ENCODE measurements at regions not wholly inside any gene's neighbourhood (a gene's known extent, or its start where the extent isn't known, plus 50 kb on each side); places are given as distances from the start of the nearest gene placed in this dataset.
"Not testable (repeated sequence)": the region's sequence is repeated elsewhere in the genome, so short reads cannot be mapped to it uniquely, and the experiment has no call there.

GRCh38 chr5:83404182-83404716 is 67.3 kb upstream of the VCAN start:
- H3K9me3 ChIP-seq, result no peaks in the 10 kb centered on the region
- no peak for ATAC-seq (ENCODE audit: low FRiP score in 2 of 2)
- TF ChIP-seq EP300 (IDR thresholded peaks at IDR 0.05) (no peak), POLR2AphosphoS5 (IDR thresholded peaks at IDR 0.05) (no peak), CTCF (IDR thresholded peaks at IDR 0.05) (no peak), POLR2A (IDR thresholded peaks at IDR 0.05) (no peak)
- no peaks in the 10 kb centered on the region for H3K27me3 ChIP-seq
- WGBS, 2 donors, result 79% methylated on average over 3 of the region's 3 CpGs
- no peak overlapping the region for H3K4me3 ChIP-seq
- no peaks in the 10 kb centered on the region for H3K36me3 ChIP-seq
- DNase-seq, result no peak
- H3K4me1 ChIP-seq, result no peaks in the 10 kb centered on the region
- H3K27ac ChIP-seq, result no peak overlapping the region

GRCh38 chr5:83405662-83406061 is 65.9 kb upstream of the VCAN start:
- Histone ChIP-seq H3K4me1 (no peaks in the 10 kb centered on the region), H3K4me3 (no peak overlapping the region), H3K36me3 (no peaks in the 10 kb centered on the region), H3K9me3 (no peaks in the 10 kb centered on the region), H3K27ac (no peak overlapping the region), H3K27me3 (no peaks in the 10 kb centered on the region)
- no peak for ATAC-seq (ENCODE audit: low FRiP score in 2 of 2)
- no peak for DNase-seq
- 83 to 84% methylated on average over 3 of the region's 3 CpGs for WGBS, 2 donors
- TF ChIP-seq POLR2AphosphoS5 (IDR thresholded peaks at IDR 0.05) (no peak), EP300 (IDR thresholded peaks at IDR 0.05) (no peak), CTCF (IDR thresholded peaks at IDR 0.05) (no peak), POLR2A (IDR thresholded peaks at IDR 0.05) (no peak)

- TF ChIP-seq POLR2A (IDR thresholded peaks at IDR 0.05) (no peak), EP300 (IDR thresholded peaks at IDR 0.05) (no peak), CTCF (IDR thresholded peaks at IDR 0.05) (no peak), POLR2AphosphoS5 (IDR thresholded peaks at IDR 0.05) (no peak)
- Histone ChIP-seq H3K9me3 (no peaks in the 10 kb centered on the region), H3K27me3 (no peaks in the 10 kb centered on the region), H3K4me3 (no peak overlapping the region), H3K36me3 (no peaks in the 10 kb centered on the region), H3K4me1 (no peaks in the 10 kb centered on the region), H3K27ac (no peak overlapping the region)
- no peak for DNase-seq
- ATAC-seq (ENCODE audit: low FRiP score in 2 of 2), result no peak
These were observed 64.6 kb upstream of the VCAN start for GRCh38 chr5:83406906-83407305.

- Histone ChIP-seq H3K4me3 (no peak overlapping the region), H3K4me1 (no peaks in the 10 kb centered on the region), H3K36me3 (no peaks in the 10 kb centered on the region), H3K27me3 (no peaks in the 10 kb centered on the region), H3K9me3 (no peaks in the 10 kb centered on the region), H3K27ac (no peak overlapping the region)
- no peak for ATAC-seq (ENCODE audit: low FRiP score in 2 of 2)
- DNase-seq, result no peak
- TF ChIP-seq POLR2A (IDR thresholded peaks at IDR 0.05), result no peak
- no peak for TF ChIP-seq POLR2AphosphoS5 (IDR thresholded peaks at IDR 0.05)
- no peak for TF ChIP-seq CTCF (IDR thresholded peaks at IDR 0.05)
- no peak for TF ChIP-seq EP300 (IDR thresholded peaks at IDR 0.05)
These were observed 63.6 kb upstream of the VCAN start for GRCh38 chr5:83407931-83408330.

- TF ChIP-seq POLR2AphosphoS5 (IDR thresholded peaks at IDR 0.05), result no peak
- TF ChIP-seq EP300 (IDR thresholded peaks at IDR 0.05), result no peak
- TF ChIP-seq POLR2A (IDR thresholded peaks at IDR 0.05), result no peak
- TF ChIP-seq CTCF (IDR thresholded peaks at IDR 0.05), result no peak
- Histone ChIP-seq H3K4me1 (no peaks in the 10 kb centered on the region), H3K9me3 (no peaks in the 10 kb centered on the region), H3K27me3 (no peaks in the 10 kb centered on the region), H3K27ac (no peak overlapping the region), H3K4me3 (no peak overlapping the region), H3K36me3 (no peaks in the 10 kb centered on the region)
- no peak for DNase-seq
- WGBS, 2 donors, result 40 to 44% methylated on average over 2 of the region's 2 CpGs
- ATAC-seq (ENCODE audit: low FRiP score in 2 of 2), result no peak
These were observed 62.8 kb upstream of the VCAN start for GRCh38 chr5:83408719-83409118.

- not testable (repeated sequence) for DNase-seq; H3K4me1 ChIP-seq; H3K9me3 ChIP-seq; H3K4me3 ChIP-seq; H3K27me3 ChIP-seq; H3K36me3 ChIP-seq; ATAC-seq (ENCODE audit: low FRiP score in 2 of 2)
- WGBS, 2 donors, result 79 to 81% methylated on average over 2 of the region's 2 CpGs
- H3K27ac ChIP-seq, result peak overlapping the region in 1 of 4 donors; percentile 6
These were observed 61.8 kb upstream of the VCAN start for GRCh38 chr5:83409776-83410175.

- not testable (repeated sequence) for H3K9me3 ChIP-seq; H3K4me3 ChIP-seq; ATAC-seq (ENCODE audit: low FRiP score in 2 of 2); H3K4me1 ChIP-seq; DNase-seq; H3K36me3 ChIP-seq; H3K27me3 ChIP-seq
- WGBS, 2 donors, result 49 to 75% methylated on average over 3 of the region's 3 CpGs
- peak overlapping the region in 1 of 4 donors; percentile 6 for H3K27ac ChIP-seq
These were observed 61.2 kb upstream of the VCAN start for GRCh38 chr5:83410319-83410718.

Measured in upper lobe of left lung (tissue), 6 donors.